IMR-90 (cell line): ENCODE measurements at regions not wholly inside any gene's neighbourhood (a gene's known extent, or its start where the extent isn't known, plus 50 kb on each side); places are given as distances from the start of the nearest gene placed in this dataset.

Source experiments
- ATAC-seq: fragments of 200-7000 bp; cut with Tn5 transposase; 2 replicates; pipeline ENCODE4 v1.9.1; 2020; ENCODE audit warnings: low read depth, mild to moderate bottlenecking, moderate library complexity
- BruUV-seq: library from RNA; stranded (reverse); fragments of 400-500 nt; replicated peaks from 2 replicates; lab custom pipeline; 2021; lab: Mats Ljungman, UMichigan
- CTCF ChIA-PET: fragments of 300-600 bp; formaldehyde crosslinking; extraction: SDS; loops from one replicate; lab custom pipeline; 2021; ENCODE audit warnings: antibody characterized with exemption; lab: Yijun Ruan, JAX
- POLR2A ChIA-PET: fragments of 300-600 bp; sonication (Branson Sonifier 250); formaldehyde crosslinking; loops from one replicate; lab custom pipeline; 2022; ENCODE audit warnings: antibody characterized with exemption; ENCODE audit not compliant: unreplicated experiment; lab: Charles Lee
- DNase-seq: peaks from one replicate; pipeline ENCODE4 v3.0.0; 2013
- H2AFZ ChIP-seq: replicated peaks from 2 replicates; pipeline ENCODE3; 2013; ENCODE audit warnings: low read length, mild to moderate bottlenecking; ENCODE audit not compliant: poor library complexity
- H2AK5ac ChIP-seq: 2 replicates; pipeline ENCODE4 v1.6.1; 2013; ENCODE audit warnings: low read depth, low read length, inconsistent platforms
- H2AK9ac ChIP-seq: replicated peaks from 2 replicates; pipeline ENCODE3; 2013; ENCODE audit warnings: mild to moderate bottlenecking, low read depth, low read length, moderate library complexity; ENCODE audit not compliant: poor library complexity
- H2BK120ac ChIP-seq: 2 replicates; pipeline ENCODE4 v1.6.1; 2013; ENCODE audit warnings: low read depth, low read length, inconsistent platforms
- H2BK15ac ChIP-seq: 3 replicates; pipeline ENCODE4 v1.6.1; 2013; ENCODE audit warnings: low read depth, low read length, inconsistent platforms
- H2BK20ac ChIP-seq: 2 replicates; pipeline ENCODE4 v1.6.1; 2013; ENCODE audit warnings: low read depth, mild to moderate bottlenecking, inconsistent platforms, low read length, moderate library complexity
- H2BK5ac ChIP-seq: 2 replicates; pipeline ENCODE4 v1.6.1; 2013; ENCODE audit warnings: mild to moderate bottlenecking, low read depth, low read length, inconsistent platforms; ENCODE audit not compliant: poor library complexity, severe bottlenecking
- H3K14ac ChIP-seq: replicated peaks from 2 replicates; pipeline ENCODE4 v1.6.1; 2013; ENCODE audit warnings: low read depth, low read length, inconsistent platforms
- H3K18ac ChIP-seq: 2 replicates; pipeline ENCODE4 v1.6.1; 2013; ENCODE audit warnings: low read depth, low read length, control low read depth
- H3K23ac ChIP-seq: 2 replicates; pipeline ENCODE4 v1.6.1; 2013; ENCODE audit warnings: low read depth, low read length, inconsistent platforms
- H3K27ac ChIP-seq: 2 replicates; pipeline ENCODE4 v1.5.1; 2013; ENCODE audit warnings: mild to moderate bottlenecking, control low read depth, low read length; ENCODE audit not compliant: insufficient read depth
- H3K27me3 ChIP-seq: 2 replicates; pipeline ENCODE4 v1.6.1; 2013; ENCODE audit warnings: low read length; ENCODE audit not compliant: control insufficient read depth, insufficient read depth
- H3K36me3 ChIP-seq: 2 replicates; pipeline ENCODE4 v1.6.1; 2013; ENCODE audit warnings: low read length, mixed read lengths; ENCODE audit not compliant: control insufficient read depth, insufficient read depth
- H3K4ac ChIP-seq: 2 replicates; pipeline ENCODE4 v1.6.1; 2013; ENCODE audit warnings: low read depth, low read length, inconsistent platforms
- H3K4me1 ChIP-seq: 2 replicates; pipeline ENCODE4 v1.6.1; 2013; ENCODE audit warnings: low read length, mixed read lengths; ENCODE audit not compliant: control insufficient read depth, insufficient read depth
- H3K4me2 ChIP-seq: 2 replicates; pipeline ENCODE4 v1.6.1; 2013; ENCODE audit warnings: low read depth, mild to moderate bottlenecking, control low read depth, low read length, moderate library complexity
- H3K4me3 ChIP-seq: 2 replicates; pipeline ENCODE4 v1.5.1; 2013; ENCODE audit warnings: low read depth, mild to moderate bottlenecking, control low read depth, low read length, moderate library complexity; ENCODE audit not compliant: insufficient read depth
- H3K56ac ChIP-seq: 2 replicates; pipeline ENCODE4 v1.6.1; 2013; ENCODE audit warnings: low read length, inconsistent platforms; ENCODE audit not compliant: insufficient read depth; ENCODE audit errors: extremely low read depth
- H3K79me1 ChIP-seq, 2 experiments: 2 replicates each; pipeline ENCODE4 v1.6.1; 2013; ENCODE audit warnings: low read length in 2 of 2, inconsistent platforms in 1 of 2, low read depth in 1 of 2
- H3K9ac ChIP-seq: 2 replicates; pipeline ENCODE4 v1.6.1; 2013; ENCODE audit warnings: low read depth, low read length, control low read depth
- H3K9me1 ChIP-seq: 2 replicates; pipeline ENCODE4 v1.6.1; 2013; ENCODE audit warnings: low read length, inconsistent platforms; ENCODE audit not compliant: insufficient read depth
- H3K9me3 ChIP-seq: 2 replicates; pipeline ENCODE4 v1.6.1; 2013; ENCODE audit warnings: low read length; ENCODE audit not compliant: control insufficient read depth, insufficient read depth
- H4K20me1 ChIP-seq: 2 replicates; pipeline ENCODE4 v1.6.1; 2013; ENCODE audit warnings: low read length, inconsistent platforms; ENCODE audit not compliant: insufficient read depth
- H4K5ac ChIP-seq: 2 replicates; pipeline ENCODE4 v1.6.1; 2013; ENCODE audit warnings: mild to moderate bottlenecking, low read depth, low read length, control low read depth
- H4K8ac ChIP-seq, 2 experiments: 2 replicates each; pipeline ENCODE4 v1.6.1; 2013; ENCODE audit warnings: low read depth in 2 of 2, low read length in 2 of 2, control low read depth in 1 of 2, inconsistent platforms in 1 of 2
- H4K91ac ChIP-seq: 2 replicates; pipeline ENCODE4 v1.6.1; 2013; ENCODE audit warnings: low read depth, low read length, inconsistent platforms; ENCODE audit not compliant: insufficient read depth
- BHLHE40 ChIP-seq: fragments of 150-350 bp; IDR thresholded peaks from 2 replicates; pipeline ENCODE4 v1.6.1; 2016; ENCODE audit warnings: mild to moderate bottlenecking, low read depth, low read length
- CHD1 ChIP-seq: IDR thresholded peaks from 2 replicates; pipeline ENCODE4 v1.6.1; 2012; ENCODE audit warnings: low read depth, low read length, improper control_type of control experiment
- CTCF ChIP-seq: conservative IDR thresholded peaks from 2 replicates; pipeline ENCODE4 v1.5.1; 2012; ENCODE audit warnings: mild to moderate bottlenecking, low read depth, low read length, improper control_type of control experiment
- FOS ChIP-seq: fragments of 150-350 bp; IDR thresholded peaks from 2 replicates; pipeline ENCODE4 v1.6.1; 2016; ENCODE audit warnings: low read depth, low read length
- MAFK ChIP-seq: IDR thresholded peaks from 2 replicates; pipeline ENCODE4 v1.6.1; 2012; ENCODE audit warnings: low read depth, low read length, improper control_type of control experiment
- MAZ ChIP-seq: IDR thresholded peaks from 2 replicates; pipeline ENCODE4 v1.6.1; 2012; ENCODE audit warnings: low read depth, mild to moderate bottlenecking, low read length, improper control_type of control experiment, moderate library complexity, borderline replicate concordance
- NFE2L2 ChIP-seq: fragments of 150-350 bp; IDR thresholded peaks from 2 replicates; pipeline ENCODE4 v1.6.1; 2016; ENCODE audit warnings: low read depth, mild to moderate bottlenecking, low read length
- POLR2A ChIP-seq: IDR thresholded peaks from 2 replicates; pipeline ENCODE4 v1.6.1; 2012; ENCODE audit warnings: mild to moderate bottlenecking, low read depth, low read length
- RAD21 ChIP-seq: IDR thresholded peaks from 2 replicates; pipeline ENCODE4 v1.6.1; 2012; ENCODE audit warnings: low read length, improper control_type of control experiment
- RCOR1 ChIP-seq: IDR thresholded peaks from 2 replicates; pipeline ENCODE4 v1.6.1; 2012; ENCODE audit warnings: mild to moderate bottlenecking, low read length, improper control_type of control experiment; ENCODE audit not compliant: insufficient replicate concordance
- RFX5 ChIP-seq: IDR thresholded peaks from 2 replicates; pipeline ENCODE4 v1.8.0; 2012; ENCODE audit warnings: low read depth, mild to moderate bottlenecking, low read length, moderate library complexity
- WGBS, 2 experiments: methylation state at CpG; one replicate each; pipeline versions ENCODE4 v1.1.5 to v1.1.7; 2013; ENCODE audit warnings: missing lambda C conversion rate in 2 of 2; ENCODE audit not compliant: insufficient read length in 1 of 2; ENCODE audit errors: extremely low coverage in 2 of 2; 5-methylcytosine and 5-hydroxymethylcytosine counted together
- dilution Hi-C: fragments of 300-500 bp; cut with HindIII; formaldehyde crosslinking; loops from one replicate; pipeline ENCODE4 v1.14.3; 2018; ENCODE audit warnings: low sequenced_read_pairs; ENCODE audit not compliant: unreplicated experiment
- in situ Hi-C: fragments of 300-500 bp; cut with MboI; formaldehyde crosslinking; loops from 3 replicates; pipeline ENCODE4 v1.14.3; 2019; ENCODE audit warnings: low sequenced_read_pairs, inconsistent platforms, mixed read lengths
- intact Hi-C: fragments of 100-400 bp; cut with micrococcal nuclease; formaldehyde crosslinking; loops from 2 replicates; pipeline ENCODE4 v1.10.0; 2022
- TF ChIP-seq, protein P1 (sequence below): fragments of 150-350 bp; IDR thresholded peaks from 2 replicates; pipeline ENCODE4 v1.6.1; 2016; ENCODE audit warnings: low read depth, mild to moderate bottlenecking, low read length, moderate library complexity, borderline replicate concordance
- TF ChIP-seq, protein P2 (sequence below): fragments of 150-350 bp; IDR thresholded peaks from 2 replicates; pipeline ENCODE4 v1.6.1; 2017; ENCODE audit warnings: mild to moderate bottlenecking, antibody characterized with exemption, low read length, low read depth

GRCh38 chr6:170031684-170032121 is 259.2 kb downstream of the DLL1 start:
- Histone ChIP-seq H2AK9ac (peak overlapping the region; percentile 28), H3K36me3 (no peaks in the 10 kb centered on the region), H4K8ac (no peak overlapping the region), H3K4me2 (no peak overlapping the region), H2AFZ (no peak overlapping the region), H3K4me3 (no peak overlapping the region), H3K9me3 (peaks cover 44% of the 10 kb centered on the region), H3K79me1 (no peaks in the 10 kb centered on the region), H3K4me1 (no peaks in the 10 kb centered on the region), H4K20me1 (no peaks in the 10 kb centered on the region), H2AK5ac (no peak overlapping the region), H2BK20ac (no peak overlapping the region), H3K27me3 (no peaks in the 10 kb centered on the region), H4K5ac (no peak overlapping the region), H3K27ac (no peak overlapping the region), H3K9me1 (no peaks in the 10 kb centered on the region), H2BK120ac (no peak overlapping the region), H2BK15ac (no peak overlapping the region), H4K91ac (no peak overlapping the region), H3K23ac (no peak overlapping the region), H2BK5ac (no peak overlapping the region), H3K4ac (no peak overlapping the region), H3K56ac (no peak overlapping the region), H3K14ac (no peak overlapping the region), H3K9ac (no peak overlapping the region), H3K18ac (no peak overlapping the region)
- intact Hi-C loops (no loop called here), dilution Hi-C loops (no loop called here), in situ Hi-C loops (no loop called here)
- DNase-seq (no peak), ATAC-seq (no peak)
- POLR2A ChIA-PET: no interaction called here
- CTCF ChIA-PET: no interaction called here
- 95% methylated on average over 3 of the region's 11 CpGs; no CpG with 5 or more reads in 1 of the 2 experiments for WGBS, 2 experiments
- BruUV-seq: no TSS peak
- no peak for TF ChIP-seq BHLHE40
- TF ChIP-seq FOS: no peak
- no peak for TF ChIP-seq MAZ
- TF ChIP-seq RAD21: no peak
- TF ChIP-seq NFE2L2: no peak
- TF ChIP-seq, protein P1, sequence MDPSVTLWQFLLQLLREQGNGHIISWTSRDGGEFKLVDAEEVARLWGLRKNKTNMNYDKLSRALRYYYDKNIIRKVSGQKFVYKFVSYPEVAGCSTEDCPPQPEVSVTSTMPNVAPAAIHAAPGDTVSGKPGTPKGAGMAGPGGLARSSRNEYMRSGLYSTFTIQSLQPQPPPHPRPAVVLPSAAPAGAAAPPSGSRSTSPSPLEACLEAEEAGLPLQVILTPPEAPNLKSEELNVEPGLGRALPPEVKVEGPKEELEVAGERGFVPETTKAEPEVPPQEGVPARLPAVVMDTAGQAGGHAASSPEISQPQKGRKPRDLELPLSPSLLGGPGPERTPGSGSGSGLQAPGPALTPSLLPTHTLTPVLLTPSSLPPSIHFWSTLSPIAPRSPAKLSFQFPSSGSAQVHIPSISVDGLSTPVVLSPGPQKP: no peak
- TF ChIP-seq, protein P2, sequence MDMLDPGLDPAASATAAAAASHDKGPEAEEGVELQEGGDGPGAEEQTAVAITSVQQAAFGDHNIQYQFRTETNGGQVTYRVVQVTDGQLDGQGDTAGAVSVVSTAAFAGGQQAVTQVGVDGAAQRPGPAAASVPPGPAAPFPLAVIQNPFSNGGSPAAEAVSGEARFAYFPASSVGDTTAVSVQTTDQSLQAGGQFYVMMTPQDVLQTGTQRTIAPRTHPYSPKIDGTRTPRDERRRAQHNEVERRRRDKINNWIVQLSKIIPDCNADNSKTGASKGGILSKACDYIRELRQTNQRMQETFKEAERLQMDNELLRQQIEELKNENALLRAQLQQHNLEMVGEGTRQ: no peak
- no peak for TF ChIP-seq MAFK
- TF ChIP-seq RFX5: no peak
- TF ChIP-seq CHD1: no peak
- TF ChIP-seq RCOR1: no peak
- no peak for TF ChIP-seq CTCF
- TF ChIP-seq POLR2A: no peak
